H1 (cell line): ENCODE measurements at regions not wholly inside any gene's neighbourhood (a gene's known extent, or its start where the extent isn't known, plus 50 kb on each side); places are given as distances from the start of the nearest gene placed in this dataset.

ENCODE experiments used
- CTCF ChIA-PET: fragments of 300-600 bp; sonication (Branson Sonifier 250); formaldehyde crosslinking; loops from one replicate; lab custom pipeline; 2021; ENCODE audit not compliant: partially characterized antibody; lab: Charles Lee
- POLR2A ChIA-PET: fragments of 300-600 bp; sonication (Branson Sonifier 250); formaldehyde crosslinking; loops from one replicate; lab custom pipeline; 2021; ENCODE audit warnings: inconsistent platforms; ENCODE audit not compliant: partially characterized antibody; lab: Charles Lee
- DNase-seq, 2 experiments: peaks; one replicate each; pipeline versions ENCODE4 v3.0.0 to v3.0.0-alpha.2; 2010 to 2022; ENCODE audit warnings: low spot score in 2 of 2, low read depth in 1 of 2, mixed read lengths in 1 of 2
- FAIRE-seq: peaks from 2 replicates; lab custom pipeline; 2011; peaks lifted over from hg19 to GRCh38; lab: Jason Lieb, UNC
- H2AFZ ChIP-seq: 2 replicates; pipeline ENCODE4 v1.8.1; 2012; ENCODE audit warnings: low read length, inconsistent platforms
- H2AK5ac ChIP-seq: 2 replicates; pipeline ENCODE4 v1.6.1; 2013; ENCODE audit warnings: low read depth, low read length
- H2BK120ac ChIP-seq: replicated peaks from 2 replicates; pipeline ENCODE3; 2013; ENCODE audit warnings: low read depth, low read length, inconsistent platforms
- H2BK12ac ChIP-seq: 2 replicates; pipeline ENCODE4 v1.6.1; 2013; ENCODE audit warnings: low read depth, low read length
- H2BK15ac ChIP-seq: 2 replicates; pipeline ENCODE4 v1.6.1; 2013; ENCODE audit warnings: low read length
- H2BK20ac ChIP-seq: 2 replicates; pipeline ENCODE4 v1.6.1; 2013; ENCODE audit warnings: low read length
- H2BK5ac ChIP-seq: 2 replicates; pipeline ENCODE4 v1.6.1; 2013; ENCODE audit warnings: low read depth, low read length
- H3K14ac ChIP-seq: 2 replicates; pipeline ENCODE4 v1.6.1; 2013; ENCODE audit warnings: inconsistent platforms; ENCODE audit not compliant: insufficient read length
- H3K18ac ChIP-seq: 2 replicates; pipeline ENCODE4 v1.6.1; 2013; ENCODE audit warnings: low read length; ENCODE audit errors: extremely low read depth
- H3K23ac ChIP-seq: 2 replicates; pipeline ENCODE4 v1.6.1; 2013; ENCODE audit warnings: inconsistent platforms; ENCODE audit not compliant: insufficient read length
- H3K23me2 ChIP-seq: 2 replicates; pipeline ENCODE4 v1.6.1; 2013; ENCODE audit warnings: low read depth, low read length
- H3K27ac ChIP-seq: 2 replicates; pipeline ENCODE4 v1.6.1; 2011; ENCODE audit warnings: low read depth, low read length, inconsistent platforms
- H3K27me3 ChIP-seq, 4 experiments: replicated peaks in 1 of 4; 1 replicate in 1 of 4; 2 replicates in 3 of 4; pipeline versions ENCODE4 v1.6.1 to v1.8.1; 2011 to 2013; ENCODE audit warnings: low read length in 3 of 4, mild to moderate bottlenecking in 3 of 4, inconsistent platforms in 2 of 4, mixed read lengths in 2 of 4, moderate library complexity in 1 of 4; ENCODE audit not compliant: control insufficient read depth in 3 of 4, insufficient read depth in 3 of 4; ENCODE audit errors: extremely low read depth in 1 of 4
- H3K36me3 ChIP-seq, 4 experiments: 2 replicates each; pipeline versions ENCODE4 v1.6.1 to v1.8.1; 2011 to 2013; ENCODE audit warnings: mild to moderate bottlenecking in 4 of 4, low read length in 3 of 4, moderate library complexity in 2 of 4, control low read depth in 1 of 4, inconsistent platforms in 1 of 4; ENCODE audit not compliant: insufficient read depth in 4 of 4, control insufficient read depth in 2 of 4
- H3K4ac ChIP-seq: replicated peaks from 2 replicates; pipeline ENCODE3; 2013; ENCODE audit warnings: low read length, low read depth, mixed read lengths, inconsistent platforms; ENCODE audit not compliant: insufficient read length
- H3K4me1 ChIP-seq, 4 experiments: replicated peaks in 1 of 4; 1 replicate in 1 of 4; 2 replicates in 3 of 4; pipeline versions ENCODE4 v1.6.1 to v1.8.1; 2011 to 2013; ENCODE audit warnings: low read length in 3 of 4, inconsistent platforms in 2 of 4, mixed read lengths in 1 of 4; ENCODE audit not compliant: insufficient read depth in 4 of 4, control insufficient read depth in 3 of 4
- H3K4me2 ChIP-seq, 2 experiments: 2 replicates each; pipeline versions ENCODE4 v1.6.1 to v1.8.1; 2011 to 2013; ENCODE audit warnings: low read depth in 2 of 2, low read length in 2 of 2, control low read depth in 1 of 2, inconsistent platforms in 1 of 2, mild to moderate bottlenecking in 1 of 2; ENCODE audit not compliant: insufficient read depth in 1 of 2
- H3K4me3 ChIP-seq, 4 experiments: fragments of 200-600, 300-600 bp in 1 of 4; sonication (generic), shearing (Covaris generic), sonication (Bioruptor Twin) in 1 of 4; 2 replicates each; pipeline versions ENCODE4 v1.5.1 to v1.8.1; 2011 to 2016; ENCODE audit warnings: low read length in 4 of 4, low read depth in 3 of 4, control low read depth in 2 of 4, inconsistent platforms in 2 of 4, mild to moderate bottlenecking in 2 of 4, mixed read lengths in 1 of 4, moderate library complexity in 1 of 4; ENCODE audit not compliant: insufficient read depth in 2 of 4; ENCODE audit errors: extremely low read depth in 1 of 4
- H3K56ac ChIP-seq: replicated peaks from 2 replicates; pipeline ENCODE3; 2013; ENCODE audit warnings: low read depth, mild to moderate bottlenecking, mixed read lengths, low read length, inconsistent platforms; ENCODE audit not compliant: insufficient read length
- H3K79me1 ChIP-seq: 2 replicates; pipeline ENCODE4 v1.6.1; 2013; ENCODE audit warnings: low read depth, low read length, control low read depth
- H3K79me2 ChIP-seq, 2 experiments: 2 replicates each; pipeline versions ENCODE4 v1.6.1 to v1.8.1; 2012 to 2013; ENCODE audit warnings: low read length in 2 of 2, mild to moderate bottlenecking in 2 of 2, inconsistent platforms in 1 of 2; ENCODE audit not compliant: insufficient read depth in 2 of 2, control insufficient read depth in 1 of 2
- H3K9ac ChIP-seq, 4 experiments: replicated peaks in 1 of 4; 1 replicate in 1 of 4; 2 replicates in 3 of 4; pipeline versions ENCODE4 v1.6.1 to v1.8.1; 2011 to 2013; ENCODE audit warnings: low read depth in 3 of 4, low read length in 3 of 4, control low read depth in 2 of 4, mild to moderate bottlenecking in 2 of 4, moderate library complexity in 2 of 4, inconsistent platforms in 1 of 4; ENCODE audit errors: extremely low read depth in 1 of 4
- H3K9me3 ChIP-seq, 2 experiments: 2 replicates each; pipeline versions ENCODE4 v1.6.1 to v1.8.1; 2012 to 2013; ENCODE audit warnings: mild to moderate bottlenecking in 2 of 2, moderate library complexity in 2 of 2, control low read depth in 1 of 2, inconsistent platforms in 1 of 2, low read depth in 1 of 2, low read length in 1 of 2, mixed read lengths in 1 of 2; ENCODE audit not compliant: insufficient read depth in 2 of 2
- H4K20me1 ChIP-seq, 2 experiments: replicated peaks in 1 of 2; 2 replicates each; pipeline versions ENCODE3 to v1.8.1; 2011 to 2013; ENCODE audit warnings: inconsistent platforms in 2 of 2, low read length in 2 of 2, mild to moderate bottlenecking in 1 of 2; ENCODE audit not compliant: insufficient read depth in 2 of 2, control insufficient read depth in 1 of 2
- H4K5ac ChIP-seq: 2 replicates; pipeline ENCODE4 v1.6.1; 2013; ENCODE audit warnings: low read length, low read depth, mixed read lengths, inconsistent platforms; ENCODE audit not compliant: insufficient read length
- H4K8ac ChIP-seq: 2 replicates; pipeline ENCODE4 v1.8.0; 2013; ENCODE audit warnings: mild to moderate bottlenecking, moderate library complexity, low read length, inconsistent platforms; ENCODE audit not compliant: insufficient read depth; ENCODE audit errors: extremely low read depth
- H4K91ac ChIP-seq: replicated peaks from 2 replicates; pipeline ENCODE3; 2013; ENCODE audit warnings: low read length, mixed read lengths, inconsistent platforms; ENCODE audit not compliant: insufficient read length
- CHD1 ChIP-seq: IDR thresholded peaks from 2 replicates; pipeline ENCODE4 v1.6.1; 2012; ENCODE audit warnings: low read depth, low read length, improper control_type of control experiment
- CTBP2 ChIP-seq: IDR thresholded peaks from 2 replicates; pipeline ENCODE4 v1.7.0; 2011; ENCODE audit warnings: borderline replicate concordance, mild to moderate bottlenecking, moderate library complexity, mixed read lengths, low read length; ENCODE audit not compliant: insufficient read depth, insufficient read length
- EZH2 ChIP-seq: fragments of 200-600 bp; sonication (generic); IDR thresholded peaks from 2 replicates; pipeline ENCODE4 v1.7.1; 2012; ENCODE audit warnings: low read depth, mild to moderate bottlenecking, moderate library complexity, low read length, inconsistent platforms; ENCODE audit not compliant: severe bottlenecking
- FOSL1 ChIP-seq: IDR thresholded peaks from 2 replicates; pipeline ENCODE4 v1.6.1; 2011; ENCODE audit warnings: mild to moderate bottlenecking, low read depth, low read length, moderate library complexity; ENCODE audit not compliant: insufficient read depth
- GABPA ChIP-seq: IDR thresholded peaks from 2 replicates; pipeline ENCODE4 v1.6.1; 2011; ENCODE audit warnings: mild to moderate bottlenecking, low read length, moderate library complexity, borderline replicate concordance; ENCODE audit not compliant: insufficient read depth
- GTF2F1 ChIP-seq: IDR thresholded peaks from 2 replicates; pipeline ENCODE4 v1.6.1; 2012; ENCODE audit warnings: low read depth, low read length, improper control_type of control experiment, borderline replicate concordance
- HDAC2 ChIP-seq, 2 experiments: fragments of 300-600 bp in 1 of 2; sonication (generic) in 1 of 2; IDR thresholded peaks; 2 replicates each; pipeline ENCODE4 v1.6.1; 2011 to 2012; ENCODE audit warnings: low read depth in 2 of 2, low read length in 2 of 2, mild to moderate bottlenecking in 2 of 2, moderate library complexity in 2 of 2, borderline replicate concordance in 1 of 2, inconsistent platforms in 1 of 2
- POU5F1 ChIP-seq: IDR thresholded peaks from 2 replicates; pipeline ENCODE4 v1.6.1; 2011; ENCODE audit warnings: low read depth, mild to moderate bottlenecking, low read length, moderate library complexity
- RNF2 ChIP-seq: fragments of 200-900, 300-1000 bp; sonication (generic); IDR thresholded peaks from 2 replicates; pipeline ENCODE4 v1.7.1; 2016; ENCODE audit warnings: borderline replicate concordance, low read depth, mild to moderate bottlenecking, antibody characterized with exemption, low read length; ENCODE audit not compliant: poor library complexity, severe bottlenecking; ENCODE audit errors: missing control alignments
- SIX5 ChIP-seq: IDR thresholded peaks from 2 replicates; pipeline ENCODE4 v1.6.1; 2011; ENCODE audit warnings: mild to moderate bottlenecking, low read depth, low read length
- SP1 ChIP-seq: IDR thresholded peaks from 2 replicates; pipeline ENCODE4 v1.6.1; 2011; ENCODE audit warnings: low read depth, low read length
- SP2 ChIP-seq: IDR thresholded peaks from 2 replicates; pipeline ENCODE4 v1.6.1; 2012; ENCODE audit warnings: mild to moderate bottlenecking, low read length, inconsistent platforms
- YY1 ChIP-seq: IDR thresholded peaks from 2 replicates; pipeline ENCODE4 v1.6.1; 2011; ENCODE audit warnings: low read depth, mild to moderate bottlenecking, low read length
- WGBS, 2 experiments: shearing (Covaris generic) in 1 of 2; methylation state at CpG; one replicate each; pipeline versions ENCODE4 v1.1.6 to v1.1.7; 2013 to 2015; ENCODE audit warnings: low lambda C conversion rate in 2 of 2, mixed read lengths in 2 of 2, inconsistent platforms in 1 of 2, low coverage in 1 of 2, missing lambda C conversion rate in 1 of 2; ENCODE audit not compliant: insufficient replicate concordance in 2 of 2, insufficient coverage in 1 of 2, insufficient read length in 1 of 2; ENCODE audit errors: extremely low coverage in 1 of 2, missing lambda C conversion rate in 1 of 2; 5-methylcytosine and 5-hydroxymethylcytosine counted together
- TF ChIP-seq, protein P1 (sequence below): IDR thresholded peaks from 2 replicates; pipeline ENCODE4 v1.6.1; 2011; ENCODE audit warnings: low read depth, mild to moderate bottlenecking, low read length; ENCODE audit not compliant: insufficient read depth

DNA sequence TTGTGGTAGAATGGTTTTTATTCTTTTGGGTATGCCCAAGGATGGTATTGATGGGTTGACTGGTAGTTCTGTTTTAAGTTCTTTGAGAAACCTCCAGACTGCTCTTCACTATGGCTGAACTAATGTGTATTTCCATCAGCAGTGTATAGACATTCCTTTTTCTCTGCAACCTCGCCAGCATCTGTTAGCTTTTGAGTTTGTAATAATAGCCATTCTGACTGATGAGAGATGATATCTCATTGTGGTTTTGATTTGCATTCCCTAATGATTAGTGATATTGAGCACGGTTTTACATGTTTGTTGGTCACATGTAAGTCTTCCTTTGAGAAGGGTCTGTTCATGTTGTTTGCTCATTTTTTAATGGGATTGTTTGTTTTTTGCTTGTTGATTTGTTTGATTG lies 1348.7 kb upstream of the NXPH2 start:
- no peak for FAIRE-seq
- no peak overlapping the region for H3K18ac ChIP-seq
- H4K20me1 ChIP-seq, result no peaks in the 10 kb centered on the region
- H3K9ac ChIP-seq, result no peak overlapping the region
- no peak overlapping the region for H3K56ac ChIP-seq
- no peak for DNase-seq
- H2BK12ac ChIP-seq, result no peak overlapping the region
- no peak overlapping the region for H2BK5ac ChIP-seq
- H2BK15ac ChIP-seq, result no peak overlapping the region
- 95% methylated on average over 2 of the region's 2 CpGs; no CpG with 5 or more reads in 1 of the 2 experiments for WGBS, 2 experiments
- H3K4me2 ChIP-seq, result no peak overlapping the region
- no peak overlapping the region for H4K91ac ChIP-seq
- no peaks in the 10 kb centered on the region for H3K4me1 ChIP-seq
- H3K27me3 ChIP-seq, result no peaks in the 10 kb centered on the region
- no peak overlapping the region for H3K23ac ChIP-seq
- no peaks in the 10 kb centered on the region for H3K23me2 ChIP-seq
- no peak overlapping the region for H4K8ac ChIP-seq
- POLR2A ChIA-PET, result no interaction called here
- H3K27ac ChIP-seq, result no peak overlapping the region
- no peaks in the 10 kb centered on the region for H3K36me3 ChIP-seq
- no peak overlapping the region for H2AK5ac ChIP-seq
- H3K79me2 ChIP-seq, result no peaks in the 10 kb centered on the region
- no peaks in the 10 kb centered on the region for H3K9me3 ChIP-seq
- no peak overlapping the region for H3K4me3 ChIP-seq
- no peak overlapping the region for H3K14ac ChIP-seq
- H2AFZ ChIP-seq, result no peak overlapping the region
- no peak overlapping the region for H2BK120ac ChIP-seq
- no peak overlapping the region for H2BK20ac ChIP-seq
- no peak overlapping the region for H3K4ac ChIP-seq
- CTCF ChIA-PET, result no interaction called here
- H4K5ac ChIP-seq, result no peak overlapping the region
- H3K79me1 ChIP-seq, result no peaks in the 10 kb centered on the region
- TF ChIP-seq YY1, result no peak
- TF ChIP-seq HDAC2 (IDR thresholded peaks at IDR 0.05; ENCODE audit: borderline replicate concordance in 1 of 2, low read depth in 2 of 2, low read length in 2 of 2), result no peak
- TF ChIP-seq EZH2, result no peak
- no peak for TF ChIP-seq SP1
- TF ChIP-seq SP2, result no peak
- no peak for TF ChIP-seq CHD1
- TF ChIP-seq GABPA, result no peak
- no peak for TF ChIP-seq FOSL1
- no peak for TF ChIP-seq SIX5
- TF ChIP-seq RNF2, result no peak
- TF ChIP-seq, protein P1, sequence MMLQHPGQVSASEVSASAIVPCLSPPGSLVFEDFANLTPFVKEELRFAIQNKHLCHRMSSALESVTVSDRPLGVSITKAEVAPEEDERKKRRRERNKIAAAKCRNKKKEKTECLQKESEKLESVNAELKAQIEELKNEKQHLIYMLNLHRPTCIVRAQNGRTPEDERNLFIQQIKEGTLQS, result no peak
- TF ChIP-seq CTBP2, result no peak
- no peak for TF ChIP-seq GTF2F1
- no peak for TF ChIP-seq POU5F1
